WTC11 (cell line): ENCODE measurements at regions not wholly inside any gene's neighbourhood (a gene's known extent, or its start where the extent isn't known, plus 50 kb on each side); places are given as distances from the start of the nearest gene placed in this dataset.

Experiments used
- ATAC-seq: fragments of 200-7000 bp; cut with Tn5 transposase; 2 replicates; pipeline ENCODE4 v1.10.0; 2021; ENCODE audit warnings: mild to moderate bottlenecking, moderate library complexity
- CTCF ChIA-PET: fragments of 300-600 bp; sonication (Branson Sonifier 250); formaldehyde crosslinking; loops from one replicate; lab custom pipeline; 2021; ENCODE audit warnings: antibody characterized with exemption; lab: Charles Lee
- POLR2A ChIA-PET: fragments of 350-600 bp; sonication (Branson Sonifier 250); formaldehyde crosslinking; loops from one replicate; lab custom pipeline; 2021; ENCODE audit warnings: antibody characterized with exemption; lab: Charles Lee
- DNase-seq: peaks from one replicate; pipeline ENCODE4 v3.0.0; 2021; ENCODE audit warnings: low spot score
- H3K27ac Mint-ChIP-seq: 2 replicates; pipeline ENCODE4 v1.8.0; 2021; ENCODE audit warnings: mixed read lengths
- H3K27me3 Mint-ChIP-seq: 2 replicates; pipeline ENCODE4 v1.8.0; 2021; ENCODE audit warnings: low read depth, mild to moderate bottlenecking, moderate library complexity, mixed read lengths
- H3K36me3 Mint-ChIP-seq: 2 replicates; pipeline ENCODE4 v1.8.0; 2021; ENCODE audit warnings: mixed read lengths
- H3K4me1 Mint-ChIP-seq: 2 replicates; pipeline ENCODE4 v1.8.0; 2022; ENCODE audit warnings: mixed read lengths
- H3K4me3 Mint-ChIP-seq: 2 replicates; pipeline ENCODE4 v1.8.0; 2021; ENCODE audit warnings: mild to moderate bottlenecking, moderate library complexity, mixed read lengths
- H3K9me3 Mint-ChIP-seq: 2 replicates; pipeline ENCODE4 v1.8.0; 2021; ENCODE audit warnings: mixed read lengths
- ATF1 ChIP-seq: sonication (generic); formaldehyde crosslinking; IDR thresholded peaks from 2 replicates; pipeline ENCODE4 v1.8.1; 2023; ENCODE audit warnings: mild to moderate bottlenecking, moderate library complexity, missing genetic modification reagents
- ETV6 ChIP-seq: sonication (generic); formaldehyde crosslinking; IDR thresholded peaks from 2 replicates; pipeline ENCODE4 v1.8.1; 2022; ENCODE audit warnings: mild to moderate bottlenecking, missing genetic modification reagents
- FOXJ3 ChIP-seq: sonication (generic); formaldehyde crosslinking; IDR thresholded peaks from 2 replicates; pipeline ENCODE4 v1.9.0; 2021; ENCODE audit warnings: missing genetic modification reagents, mild to moderate bottlenecking, borderline replicate concordance
- FOXK1 ChIP-seq: sonication (generic); formaldehyde crosslinking; IDR thresholded peaks from 2 replicates; pipeline ENCODE4 v1.8.0; 2022; ENCODE audit warnings: mild to moderate bottlenecking, moderate library complexity, missing genetic modification reagents
- HMGA2 ChIP-seq: fragments of 250-450 bp; sonication (Bioruptor Pico); IDR thresholded peaks from 2 replicates; pipeline ENCODE4 v1.4.0; 2021; ENCODE audit warnings: mild to moderate bottlenecking, moderate library complexity
- NFATC4 ChIP-seq: fragments of 250-450 bp; sonication (Bioruptor Pico); IDR thresholded peaks from 2 replicates; pipeline ENCODE4 v1.9.0; 2021; ENCODE audit warnings: mild to moderate bottlenecking
- NFE2L1 ChIP-seq: sonication (generic); formaldehyde crosslinking; IDR thresholded peaks from 2 replicates; pipeline ENCODE4 v1.8.1; 2023; ENCODE audit warnings: missing genetic modification reagents
- SOX15 ChIP-seq: fragments of 250-450 bp; sonication (Bioruptor Pico); IDR thresholded peaks from 2 replicates; pipeline ENCODE4 v1.9.0; 2021; ENCODE audit warnings: mild to moderate bottlenecking
- SP1 ChIP-seq: sonication (generic); formaldehyde crosslinking; conservative IDR thresholded peaks from 2 replicates; pipeline ENCODE4 v1.8.1; 2022; ENCODE audit warnings: missing genetic modification reagents
- ZNF219 ChIP-seq: sonication (generic); formaldehyde crosslinking; IDR thresholded peaks from 2 replicates; pipeline ENCODE4 v1.8.0; 2023; ENCODE audit warnings: missing genetic modification reagents, mild to moderate bottlenecking, borderline replicate concordance
- TF ChIP-seq, protein P1 (sequence below): sonication (generic); formaldehyde crosslinking; IDR thresholded peaks from 2 replicates; pipeline ENCODE4 v1.8.0; 2022; ENCODE audit warnings: mild to moderate bottlenecking, missing genetic modification reagents
- TF ChIP-seq, protein P2 (sequence below): sonication (generic); formaldehyde crosslinking; IDR thresholded peaks from 2 replicates; pipeline ENCODE4 v1.8.1; 2023; ENCODE audit warnings: mild to moderate bottlenecking, missing genetic modification reagents
- TF ChIP-seq, protein P3 (sequence below): sonication (generic); formaldehyde crosslinking; IDR thresholded peaks from 2 replicates; pipeline ENCODE4 v1.8.0; 2022; ENCODE audit warnings: missing genetic modification reagents

DNA sequence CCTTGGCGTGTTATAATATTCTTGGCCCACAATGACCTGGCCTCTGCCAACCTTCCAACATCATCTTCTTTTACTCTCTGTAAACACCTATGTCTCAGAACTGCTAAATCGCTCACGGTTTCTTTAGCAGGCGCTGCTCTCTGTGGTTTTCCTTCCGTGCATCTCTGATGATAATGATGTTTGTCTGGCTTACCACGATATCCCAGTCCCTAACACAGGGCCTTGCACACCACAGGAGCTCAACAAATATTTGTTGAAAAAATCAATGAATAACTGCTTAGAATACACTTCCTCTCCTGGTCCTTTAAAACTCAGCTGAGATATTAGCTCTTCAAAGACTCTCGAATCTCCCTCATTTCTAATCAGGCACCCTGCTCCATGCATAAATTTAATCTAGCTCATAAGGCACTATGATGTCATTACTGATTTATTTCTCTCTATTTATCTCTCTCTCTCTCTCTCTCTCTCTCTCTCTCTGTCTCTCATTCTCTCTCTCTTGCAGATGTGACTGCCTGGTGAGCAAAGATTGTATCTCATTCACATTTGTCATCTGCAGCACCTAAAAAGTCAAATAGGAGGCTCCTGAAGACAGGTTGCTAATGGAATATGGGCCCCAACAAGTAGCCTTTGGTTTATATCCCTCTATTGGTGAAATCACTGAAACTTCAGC lies 206.4 kb downstream of the NHLRC3 start (continued):
- TF ChIP-seq, protein P1, sequence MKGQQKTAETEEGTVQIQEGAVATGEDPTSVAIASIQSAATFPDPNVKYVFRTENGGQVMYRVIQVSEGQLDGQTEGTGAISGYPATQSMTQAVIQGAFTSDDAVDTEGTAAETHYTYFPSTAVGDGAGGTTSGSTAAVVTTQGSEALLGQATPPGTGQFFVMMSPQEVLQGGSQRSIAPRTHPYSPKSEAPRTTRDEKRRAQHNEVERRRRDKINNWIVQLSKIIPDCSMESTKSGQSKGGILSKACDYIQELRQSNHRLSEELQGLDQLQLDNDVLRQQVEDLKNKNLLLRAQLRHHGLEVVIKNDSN, result no peak
- TF ChIP-seq ETV6, result no peak

DNA sequence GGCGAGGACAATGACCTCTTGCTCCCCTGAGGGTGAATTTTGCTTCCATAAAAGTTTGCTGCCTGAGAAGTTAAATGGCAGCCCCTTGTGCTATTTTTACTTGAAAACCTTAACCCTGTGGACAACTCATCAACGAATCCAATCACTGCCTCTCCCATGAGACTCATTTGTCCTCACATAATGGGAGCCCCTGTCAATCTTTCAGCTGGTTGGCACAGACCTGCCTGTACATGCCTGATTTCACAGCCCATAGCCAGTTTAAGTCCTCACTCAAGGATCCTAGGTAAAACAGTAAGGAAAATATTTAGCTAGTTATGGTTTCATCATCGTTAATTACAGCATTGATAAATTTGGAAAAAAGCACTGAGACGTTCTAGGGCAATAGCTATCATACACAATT lies 207.4 kb downstream of the NHLRC3 start:
- H3K9me3 Mint-ChIP-seq, result no peaks in the 10 kb centered on the region
- ChIA-PET POLR2A (no interaction called here), CTCF (interaction anchor here (0.8 to 1.7 kb wide), 2 partner anchors 366 to 370 kb away, joined by 4 to 8 read pairs; no protein-coding TSS in a partner anchor)
- ATAC-seq (no peak), DNase-seq (no peak)
- no peak overlapping the region for H3K27ac Mint-ChIP-seq
- TF ChIP-seq FOXK1 (CRISPR knock-in tag) (no peak), ZNF219 (CRISPR knock-in tag) (no peak), ATF1 (CRISPR knock-in tag) (no peak), FOXJ3 (CRISPR knock-in tag) (no peak), NFE2L1 (no peak), NFATC4 (no peak), SP1 (CRISPR knock-in tag) (no peak)
- TF ChIP-seq, protein P2, sequence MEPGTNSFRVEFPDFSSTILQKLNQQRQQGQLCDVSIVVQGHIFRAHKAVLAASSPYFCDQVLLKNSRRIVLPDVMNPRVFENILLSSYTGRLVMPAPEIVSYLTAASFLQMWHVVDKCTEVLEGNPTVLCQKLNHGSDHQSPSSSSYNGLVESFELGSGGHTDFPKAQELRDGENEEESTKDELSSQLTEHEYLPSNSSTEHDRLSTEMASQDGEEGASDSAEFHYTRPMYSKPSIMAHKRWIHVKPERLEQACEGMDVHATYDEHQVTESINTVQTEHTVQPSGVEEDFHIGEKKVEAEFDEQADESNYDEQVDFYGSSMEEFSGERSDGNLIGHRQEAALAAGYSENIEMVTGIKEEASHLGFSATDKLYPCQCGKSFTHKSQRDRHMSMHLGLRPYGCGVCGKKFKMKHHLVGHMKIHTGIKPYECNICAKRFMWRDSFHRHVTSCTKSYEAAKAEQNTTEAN (CRISPR knock-in tag), result no peak
- TF ChIP-seq, protein P3, sequence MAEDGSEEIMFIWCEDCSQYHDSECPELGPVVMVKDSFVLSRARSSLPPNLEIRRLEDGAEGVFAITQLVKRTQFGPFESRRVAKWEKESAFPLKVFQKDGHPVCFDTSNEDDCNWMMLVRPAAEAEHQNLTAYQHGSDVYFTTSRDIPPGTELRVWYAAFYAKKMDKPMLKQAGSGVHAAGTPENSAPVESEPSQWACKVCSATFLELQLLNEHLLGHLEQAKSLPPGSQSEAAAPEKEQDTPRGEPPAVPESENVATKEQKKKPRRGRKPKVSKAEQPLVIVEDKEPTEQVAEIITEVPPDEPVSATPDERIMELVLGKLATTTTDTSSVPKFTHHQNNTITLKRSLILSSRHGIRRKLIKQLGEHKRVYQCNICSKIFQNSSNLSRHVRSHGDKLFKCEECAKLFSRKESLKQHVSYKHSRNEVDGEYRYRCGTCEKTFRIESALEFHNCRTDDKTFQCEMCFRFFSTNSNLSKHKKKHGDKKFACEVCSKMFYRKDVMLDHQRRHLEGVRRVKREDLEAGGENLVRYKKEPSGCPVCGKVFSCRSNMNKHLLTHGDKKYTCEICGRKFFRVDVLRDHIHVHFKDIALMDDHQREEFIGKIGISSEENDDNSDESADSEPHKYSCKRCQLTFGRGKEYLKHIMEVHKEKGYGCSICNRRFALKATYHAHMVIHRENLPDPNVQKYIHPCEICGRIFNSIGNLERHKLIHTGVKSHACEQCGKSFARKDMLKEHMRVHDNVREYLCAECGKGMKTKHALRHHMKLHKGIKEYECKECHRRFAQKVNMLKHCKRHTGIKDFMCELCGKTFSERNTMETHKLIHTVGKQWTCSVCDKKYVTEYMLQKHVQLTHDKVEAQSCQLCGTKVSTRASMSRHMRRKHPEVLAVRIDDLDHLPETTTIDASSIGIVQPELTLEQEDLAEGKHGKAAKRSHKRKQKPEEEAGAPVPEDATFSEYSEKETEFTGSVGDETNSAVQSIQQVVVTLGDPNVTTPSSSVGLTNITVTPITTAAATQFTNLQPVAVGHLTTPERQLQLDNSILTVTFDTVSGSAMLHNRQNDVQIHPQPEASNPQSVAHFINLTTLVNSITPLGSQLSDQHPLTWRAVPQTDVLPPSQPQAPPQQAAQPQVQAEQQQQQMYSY (CRISPR knock-in tag), result no peak
- TF ChIP-seq, all 79 proteins: peak for 0
- Mint-ChIP-seq H3K36me3 (no peaks in the 10 kb centered on the region), H3K4me3 (no peak overlapping the region), H3K4me1 (no peaks in the 10 kb centered on the region), H3K27me3 (no peaks in the 10 kb centered on the region)

DNA sequence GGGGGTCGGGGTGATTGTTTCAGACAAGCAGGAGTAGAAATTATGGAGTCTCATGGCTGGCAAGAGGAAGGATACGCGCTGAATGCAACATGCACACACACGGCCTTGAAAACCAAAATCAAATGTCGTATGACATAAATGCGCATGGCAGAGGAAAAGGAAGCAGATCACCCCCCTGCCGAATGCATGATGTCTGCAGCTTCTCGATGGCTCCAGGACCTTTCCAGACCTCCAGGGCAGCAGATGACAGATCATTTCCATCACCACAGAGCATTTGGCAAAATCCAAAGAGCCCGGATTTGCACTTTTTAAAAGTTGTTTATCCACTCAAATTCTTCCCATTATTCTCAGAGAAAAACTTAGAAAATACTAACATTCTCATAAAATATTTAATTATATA lies 211.7 kb downstream of the NHLRC3 start:
- TF ChIP-seq HMGA2 (CRISPR knock-in tag) (no peak), SOX15 (CRISPR knock-in tag) (no peak)
- Mint-ChIP-seq H3K9me3 (no peaks in the 10 kb centered on the region), H3K4me3 (no peak overlapping the region), H3K27me3 (no peaks in the 10 kb centered on the region; the same call in 1 of the 2 replicates), H3K27ac (no peak overlapping the region), H3K36me3 (no peaks in the 10 kb centered on the region), H3K4me1 (peaks cover 4% of the 10 kb centered on the region; the same call in 1 of the 2 replicates)
- no peak for DNase-seq
- ChIA-PET POLR2A (no interaction called here), CTCF (no interaction called here)
- ATAC-seq, result no peak

DNA sequence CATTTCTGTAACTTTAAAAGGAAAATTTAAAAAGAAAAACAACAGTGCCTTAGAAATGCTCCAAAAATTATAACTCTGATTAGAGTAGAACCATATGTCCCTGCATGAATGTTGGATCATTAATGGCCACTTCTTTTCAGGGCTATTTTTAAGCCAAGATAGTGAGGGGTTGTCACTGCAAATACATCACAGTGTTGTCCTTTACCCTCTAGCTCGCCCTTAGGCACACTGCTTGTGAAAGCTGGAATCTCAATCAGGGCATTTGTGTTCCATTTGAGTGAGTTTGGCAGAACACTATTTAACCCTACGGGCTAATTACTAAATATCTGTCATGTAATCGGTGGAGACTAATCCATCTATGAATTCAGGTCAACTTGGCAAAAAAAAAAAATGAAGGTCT lies 212.2 kb downstream of the NHLRC3 start:
- POLR2A ChIA-PET, result no interaction called here
- DNase-seq (no peak), ATAC-seq (no peak)
- H3K36me3 Mint-ChIP-seq, result no peaks in the 10 kb centered on the region
- CTCF ChIA-PET, result interaction anchor here (0.6 kb wide), 1 partner anchor 12 kb away, joined by 3 read pairs; no protein-coding TSS in a partner anchor
- no peak overlapping the region for H3K4me3 Mint-ChIP-seq
- H3K4me1 Mint-ChIP-seq, result peaks cover 5% of the 10 kb centered on the region; the same call in 1 of the 2 replicates
- no peak overlapping the region for H3K27ac Mint-ChIP-seq
- H3K27me3 Mint-ChIP-seq, result no peaks in the 10 kb centered on the region; the same call in 1 of the 2 replicates
- TF ChIP-seq NFATC4, result no peak
- H3K9me3 Mint-ChIP-seq, result no peaks in the 10 kb centered on the region
